ENCODE measurements at regions not wholly inside any gene's neighbourhood (a gene's known extent, or its start where the extent isn't known, plus 50 kb on each side); places are given as distances from the start of the nearest gene placed in this dataset.

- peaks cover 7% of the 10 kb centered on the region for H3K4me1 ChIP-seq (ENCODE audit: insufficient read depth, low read length, poor library complexity, severe bottlenecking)
- no peaks in the 10 kb centered on the region for H3K79me2 ChIP-seq (ENCODE audit: insufficient read depth, low read length)
- H3K9me2 ChIP-seq (replicated peaks; ENCODE audit: low read depth, low read length), result no peaks in the 10 kb centered on the region
- no peaks in the 10 kb centered on the region for H3K36me3 ChIP-seq (ENCODE audit: insufficient read depth, low read length)
- H3K4me2 ChIP-seq (ENCODE audit: low read depth, low read length, poor library complexity, severe bottlenecking), result no peak overlapping the region
- H3K9ac ChIP-seq (ENCODE audit: low read depth, low read length, poor library complexity, severe bottlenecking), result no peak overlapping the region
- H3F3A ChIP-seq (ENCODE audit: low read depth), result no peaks in the 10 kb centered on the region
- no peaks in the 10 kb centered on the region for H3K27me3 ChIP-seq (ENCODE audit: insufficient read depth, low read length, poor library complexity, severe bottlenecking)
- H2AFZ ChIP-seq (ENCODE audit: low read length), result no peak overlapping the region
- no peaks in the 10 kb centered on the region for H3K9me3 ChIP-seq (ENCODE audit: insufficient read depth, low read depth, low read length)
- no peak overlapping the region for H3K4me3 ChIP-seq (ENCODE audit: low read length, poor library complexity, severe bottlenecking)
- H4K20me1 ChIP-seq (ENCODE audit: insufficient read depth, low read length, poor library complexity, severe bottlenecking), result no peaks in the 10 kb centered on the region
- TF ChIP-seq CTCF (conservative IDR thresholded peaks at IDR 0.05; ENCODE audit: low read length), result no peak
- no peak for TF ChIP-seq EZH2phosphoT487 (IDR thresholded peaks at IDR 0.05; ENCODE audit: borderline replicate concordance)
Measured at GRCh38 chr3:30544812-30545211, 61.6 kb upstream of the TGFBR2 start.

- Histone ChIP-seq H3K4me1 (ENCODE audit: insufficient read depth, low read length, poor library complexity, severe bottlenecking) (peaks cover 12% of the 10 kb centered on the region), H3K36me3 (ENCODE audit: insufficient read depth, low read length) (no peaks in the 10 kb centered on the region), H3K4me2 (ENCODE audit: low read depth, low read length, poor library complexity, severe bottlenecking) (no peak overlapping the region), H3F3A (ENCODE audit: low read depth) (no peaks in the 10 kb centered on the region), H3K9me3 (ENCODE audit: insufficient read depth, low read depth, low read length) (no peaks in the 10 kb centered on the region), H3K9ac (ENCODE audit: low read depth, low read length, poor library complexity, severe bottlenecking) (no peak overlapping the region), H3K9me2 (replicated peaks; ENCODE audit: low read depth, low read length) (no peaks in the 10 kb centered on the region), H3K79me2 (ENCODE audit: insufficient read depth, low read length) (no peaks in the 10 kb centered on the region), H2AFZ (ENCODE audit: low read length) (no peak overlapping the region), H4K20me1 (ENCODE audit: insufficient read depth, low read length, poor library complexity, severe bottlenecking) (no peaks in the 10 kb centered on the region), H3K27me3 (ENCODE audit: insufficient read depth, low read length, poor library complexity, severe bottlenecking) (no peaks in the 10 kb centered on the region), H3K4me3 (ENCODE audit: low read length, poor library complexity, severe bottlenecking) (no peak overlapping the region)
- TF ChIP-seq CTCF (conservative IDR thresholded peaks at IDR 0.05; ENCODE audit: low read length) (no peak), EZH2phosphoT487 (IDR thresholded peaks at IDR 0.05; ENCODE audit: borderline replicate concordance) (no peak)
Measured at GRCh38 chr3:30546934-30547333, 59.5 kb upstream of the TGFBR2 start.

- no peak overlapping the region for H3K4me2 ChIP-seq (ENCODE audit: low read depth, low read length, poor library complexity, severe bottlenecking)
- no peaks in the 10 kb centered on the region for H3K79me2 ChIP-seq (ENCODE audit: insufficient read depth, low read length)
- no peaks in the 10 kb centered on the region for H3K9me3 ChIP-seq (ENCODE audit: insufficient read depth, low read depth, low read length)
- no peak overlapping the region for H3K4me3 ChIP-seq (ENCODE audit: low read length, poor library complexity, severe bottlenecking)
- TF ChIP-seq CTCF (conservative IDR thresholded peaks at IDR 0.05; ENCODE audit: low read length), result no peak
- TF ChIP-seq EZH2phosphoT487 (IDR thresholded peaks at IDR 0.05; ENCODE audit: borderline replicate concordance), result no peak
- H3K36me3 ChIP-seq (ENCODE audit: insufficient read depth, low read length), result no peaks in the 10 kb centered on the region
- H3K9me2 ChIP-seq (replicated peaks; ENCODE audit: low read depth, low read length), result no peaks in the 10 kb centered on the region
- no peak overlapping the region for H3K9ac ChIP-seq (ENCODE audit: low read depth, low read length, poor library complexity, severe bottlenecking)
- H3F3A ChIP-seq (ENCODE audit: low read depth), result no peaks in the 10 kb centered on the region
- H3K27me3 ChIP-seq (ENCODE audit: insufficient read depth, low read length, poor library complexity, severe bottlenecking), result no peaks in the 10 kb centered on the region
- H2AFZ ChIP-seq (ENCODE audit: low read length), result no peak overlapping the region
- no peaks in the 10 kb centered on the region for H4K20me1 ChIP-seq (ENCODE audit: insufficient read depth, low read length, poor library complexity, severe bottlenecking)
- peaks cover 15% of the 10 kb centered on the region for H3K4me1 ChIP-seq (ENCODE audit: insufficient read depth, low read length, poor library complexity, severe bottlenecking)
Measured at GRCh38 chr3:30547716-30548115, 58.7 kb upstream of the TGFBR2 start.
